HG03159 (cell line): ENCODE measurements at regions not wholly inside any gene's neighbourhood (a gene's known extent, or its start where the extent isn't known, plus 50 kb on each side); places are given as distances from the start of the nearest gene placed in this dataset.

Source experiments
- ATAC-seq: cut with Tn5 transposase; IDR thresholded peaks from one replicate; pipeline ENCODE4 v1.9.1; 2021; ENCODE audit warnings: mild to moderate bottlenecking, moderate library complexity; ENCODE audit not compliant: unreplicated experiment

DNA sequence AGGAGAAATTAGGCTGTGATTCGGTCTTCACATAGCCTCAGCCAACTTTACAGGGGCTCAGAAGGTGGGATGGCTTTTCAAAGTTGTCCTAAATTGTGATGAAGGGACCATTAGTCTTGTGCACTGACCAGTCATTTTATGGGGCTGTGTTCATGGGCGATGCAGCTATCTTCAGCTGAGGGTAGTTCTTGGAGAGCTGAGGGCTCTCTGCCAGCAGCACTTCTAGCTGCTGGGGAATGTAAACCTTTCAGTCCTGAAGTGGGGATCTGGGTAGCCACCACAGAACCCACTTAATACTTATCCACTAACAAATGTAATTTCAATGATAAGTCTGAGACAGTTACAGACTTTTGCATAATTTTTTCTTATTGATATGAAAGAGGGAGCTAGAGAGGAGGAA is 270.6 kb downstream of the AEBP2 start:
- no peak for ATAC-seq

DNA sequence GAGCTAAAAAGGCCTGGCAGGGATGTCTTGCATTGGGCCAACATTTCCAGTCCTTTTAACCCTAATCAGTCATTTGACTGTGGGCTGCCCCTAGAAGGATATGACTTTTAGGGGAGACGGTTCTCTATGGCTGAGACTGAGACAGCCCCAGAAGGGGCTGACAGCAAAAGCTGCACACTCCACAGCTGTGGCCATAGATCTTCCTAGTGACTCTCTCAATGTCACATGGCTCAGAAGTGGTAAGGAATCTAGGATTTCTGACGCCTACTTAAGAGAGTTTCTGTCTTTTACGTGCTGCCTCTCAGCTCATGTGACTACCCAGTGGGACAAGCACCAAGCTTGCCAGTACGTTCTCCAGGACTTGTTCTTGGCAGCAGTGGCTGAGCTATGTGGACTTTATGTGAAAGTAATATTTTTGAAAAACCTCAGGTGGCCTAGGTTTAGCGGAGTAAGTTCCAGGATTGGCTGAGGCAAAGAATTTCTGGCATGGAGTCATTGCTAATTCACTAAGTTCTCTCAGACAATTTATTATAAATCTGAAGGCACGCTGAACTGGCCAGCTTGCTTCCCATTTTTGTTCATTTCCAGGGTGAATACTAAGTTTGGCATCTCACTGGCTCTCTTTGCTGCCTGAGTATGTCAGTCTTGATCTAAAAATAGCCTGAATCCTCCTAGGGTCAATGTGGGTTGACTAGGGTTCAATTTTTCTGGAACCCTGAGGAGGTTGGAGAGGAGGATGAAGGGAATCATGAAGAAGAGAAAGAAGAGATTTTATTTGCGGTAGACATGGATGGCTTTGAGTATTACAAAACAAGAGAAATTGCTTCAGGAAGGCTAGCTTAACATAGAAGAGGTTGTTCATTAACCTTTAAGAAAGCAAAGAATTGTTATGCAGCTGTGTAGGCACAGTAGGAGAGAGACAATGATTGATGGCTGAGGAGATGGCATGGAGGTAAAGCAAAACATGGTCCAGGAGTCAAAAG is 271.8 kb downstream of the AEBP2 start:
- ATAC-seq, result no peak

DNA sequence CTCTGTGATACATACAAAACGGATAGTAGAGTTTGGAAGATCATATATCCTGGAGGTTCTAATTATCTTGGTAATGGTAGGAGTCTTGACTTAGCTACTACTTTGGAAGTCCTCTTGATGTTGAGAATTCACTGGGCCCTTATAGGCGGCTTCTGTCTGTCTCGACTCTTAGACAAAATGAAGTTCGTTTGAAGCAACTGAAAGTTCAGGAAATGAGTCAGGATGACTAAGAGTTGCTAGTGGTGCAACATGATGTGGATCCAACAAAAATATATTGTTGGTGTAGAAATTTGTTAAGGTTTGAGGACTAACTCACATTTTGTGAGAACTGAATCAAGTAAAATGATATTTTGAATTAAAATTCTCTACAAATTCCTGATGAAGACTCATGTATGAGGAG is 272.7 kb downstream of the AEBP2 start:
- no peak for ATAC-seq

DNA sequence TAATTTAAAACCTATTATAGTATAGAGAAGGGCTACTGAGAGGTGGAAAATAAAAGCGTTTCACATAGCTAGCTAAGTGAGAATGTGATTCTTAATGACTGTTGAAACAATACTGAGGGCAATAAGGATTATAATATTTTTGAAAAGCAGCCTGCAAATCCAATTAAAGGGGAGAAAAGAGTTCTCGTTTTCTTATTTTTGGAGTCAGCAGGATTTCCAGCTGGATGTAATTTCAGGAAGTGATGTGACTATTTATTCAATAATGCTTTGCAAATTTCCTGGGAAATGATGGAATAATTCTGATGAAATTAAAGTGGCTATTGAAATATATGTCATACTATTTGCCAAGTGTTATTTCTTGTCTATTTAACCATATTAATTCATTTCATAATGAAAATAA is 279.1 kb downstream of the AEBP2 start:
- ATAC-seq, result no peak

DNA sequence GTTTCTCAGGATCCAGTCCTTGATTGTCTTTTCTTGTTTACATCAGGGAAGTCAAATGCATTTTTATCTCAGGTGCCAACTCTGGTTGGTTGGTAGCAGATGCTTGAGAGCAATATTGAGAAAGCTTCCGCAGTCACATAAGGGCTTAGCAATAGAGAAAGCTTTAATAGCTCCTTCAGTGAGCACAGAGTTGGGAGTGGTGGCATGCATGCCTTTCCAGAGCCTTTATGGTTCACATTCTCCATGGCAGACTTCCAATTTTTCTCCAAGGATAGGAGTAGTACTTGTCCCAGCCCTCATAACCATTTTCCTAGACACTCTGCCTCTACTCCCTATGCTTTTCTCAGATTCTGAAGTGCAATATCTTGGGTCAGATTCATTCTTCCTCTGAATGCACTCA is 280.4 kb downstream of the AEBP2 start:
- no peak for ATAC-seq

DNA sequence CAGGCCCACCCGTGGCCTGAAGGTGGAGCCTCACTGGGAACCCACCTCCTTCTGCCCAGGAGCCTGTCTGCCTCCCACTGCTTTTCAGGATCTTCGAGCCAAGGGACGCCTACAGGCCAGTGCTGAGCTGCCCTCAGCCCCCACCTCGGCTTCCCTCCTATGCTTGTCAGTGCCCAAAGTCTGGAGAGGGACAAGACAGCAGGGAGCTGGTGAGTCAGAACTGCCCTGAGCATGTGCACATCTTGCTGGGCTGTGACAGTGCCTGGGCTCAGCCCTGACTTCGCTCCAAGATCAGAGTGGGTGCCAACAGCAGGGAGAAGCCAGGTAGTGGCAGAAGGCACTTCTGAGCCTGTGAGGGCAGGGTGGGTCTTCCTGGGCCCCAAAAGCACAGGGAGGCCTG is 286.8 kb downstream of the AEBP2 start:
- no peak for ATAC-seq

DNA sequence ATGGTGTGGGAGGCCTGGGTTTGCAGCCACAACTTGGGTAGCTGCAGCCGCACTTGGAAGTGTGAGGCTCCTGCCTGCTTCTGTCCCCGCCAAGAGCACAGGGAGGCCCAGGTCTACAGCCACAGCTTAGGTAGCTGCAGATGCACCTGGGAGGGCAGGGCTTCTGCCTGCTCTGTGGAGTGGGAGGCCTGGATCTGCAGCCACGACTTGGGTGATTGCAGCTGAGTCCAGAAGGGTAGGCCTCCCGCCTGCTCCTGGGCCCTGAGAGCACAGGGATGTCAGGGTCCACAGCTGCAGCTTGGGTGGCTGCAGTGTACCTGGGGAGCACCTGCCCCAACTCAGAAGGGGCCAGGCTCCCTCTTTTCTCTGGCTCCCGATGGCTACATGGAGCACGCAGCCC is 287.3 kb downstream of the AEBP2 start:
- ATAC-seq, result no peak

DNA sequence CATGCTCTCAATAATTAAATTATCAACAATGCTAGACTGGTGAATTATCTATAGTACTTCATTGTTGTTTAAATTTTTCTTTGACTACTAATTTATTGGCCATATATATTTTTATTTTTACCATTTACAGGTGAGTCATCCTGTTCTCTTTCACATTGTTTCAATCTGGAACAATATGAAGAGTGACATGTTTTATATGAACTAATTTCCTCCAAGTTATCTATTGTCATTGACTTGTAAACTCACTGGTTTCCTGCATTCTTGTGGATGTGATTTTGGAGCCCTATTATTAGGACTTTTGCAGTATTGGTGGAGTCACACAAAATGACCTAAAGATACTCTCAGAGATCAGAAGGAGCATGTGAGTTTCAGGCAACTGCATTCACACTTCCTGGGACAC is 297.7 kb downstream of the AEBP2 start:
- ATAC-seq, result no peak

DNA sequence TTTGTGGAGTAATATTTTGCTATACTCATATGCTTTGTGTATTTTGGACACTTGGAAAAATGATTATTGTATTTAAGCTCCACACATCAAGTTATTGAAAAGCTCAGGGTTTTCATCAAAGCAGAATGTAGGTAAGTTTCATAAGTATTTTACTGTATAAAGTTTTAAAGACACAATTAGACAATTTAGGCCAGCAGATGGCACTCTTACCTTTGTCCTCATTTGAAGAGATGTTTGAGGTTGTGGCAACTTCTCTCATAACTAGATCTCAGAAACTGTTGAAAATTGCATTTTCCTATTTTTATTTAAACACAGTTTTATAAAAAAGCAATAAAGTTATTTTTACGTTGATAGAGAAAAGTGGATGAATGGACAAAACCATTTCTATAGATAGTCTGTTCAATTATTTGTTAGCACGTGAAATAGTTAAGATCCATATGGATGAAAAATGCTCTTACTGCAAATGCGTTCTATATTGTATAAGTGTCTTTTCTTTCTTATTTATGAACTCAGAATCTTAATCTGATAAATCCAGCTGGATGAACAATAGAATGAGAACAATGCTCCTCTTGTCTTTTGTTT is 300.0 kb downstream of the AEBP2 start:
- ATAC-seq, result no peak

DNA sequence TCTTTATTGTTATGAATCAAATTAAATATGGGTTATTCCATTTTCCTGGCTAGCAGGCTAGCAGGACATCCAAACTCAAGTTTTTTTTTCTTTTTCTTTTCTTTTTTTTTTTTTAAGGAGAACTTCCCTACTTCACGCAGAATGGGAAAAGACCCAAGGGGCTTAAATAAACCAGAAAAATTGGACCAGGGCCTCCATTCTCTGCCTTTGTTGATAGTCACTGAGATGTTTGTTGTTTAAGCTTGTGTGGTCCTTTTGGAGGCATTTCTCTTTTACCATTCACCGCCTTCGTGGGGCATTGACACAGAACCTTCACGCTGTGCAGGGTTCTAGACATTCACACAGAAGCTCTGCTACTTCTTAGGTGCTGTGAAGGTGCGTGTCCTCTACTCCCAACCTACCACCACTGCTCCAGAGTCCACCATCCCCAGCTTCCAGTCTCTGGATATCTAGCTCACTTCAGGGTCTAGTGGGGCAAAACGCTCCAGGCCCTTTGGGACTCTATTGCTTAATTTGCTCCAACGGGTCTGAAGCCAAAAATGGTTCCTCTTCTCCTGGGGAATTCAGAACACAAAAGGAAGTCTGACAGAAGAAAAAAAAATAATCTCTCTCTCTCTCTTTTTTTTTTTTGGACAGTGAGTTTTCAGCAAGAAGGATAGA is 301.3 kb downstream of the AEBP2 start:
- ATAC-seq, result no peak

DNA sequence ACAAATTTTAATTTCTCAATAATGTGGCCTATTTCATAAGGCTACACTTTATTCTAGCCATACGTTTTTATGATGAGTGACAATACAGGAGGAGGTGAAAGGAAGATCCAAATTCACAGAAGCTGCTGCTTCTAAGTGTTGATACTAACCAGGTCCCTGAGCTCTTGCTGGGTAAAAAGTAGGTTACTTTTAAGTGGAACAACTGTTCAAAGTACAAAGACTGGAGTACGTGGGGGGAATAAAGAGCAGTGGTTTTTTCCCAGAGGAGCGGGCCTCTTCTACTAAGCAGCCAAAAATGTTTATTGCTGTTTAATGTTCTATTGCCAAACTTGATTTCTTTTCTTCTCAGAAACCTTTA is 301.8 kb downstream of the AEBP2 start:
- ATAC-seq, result no peak

DNA sequence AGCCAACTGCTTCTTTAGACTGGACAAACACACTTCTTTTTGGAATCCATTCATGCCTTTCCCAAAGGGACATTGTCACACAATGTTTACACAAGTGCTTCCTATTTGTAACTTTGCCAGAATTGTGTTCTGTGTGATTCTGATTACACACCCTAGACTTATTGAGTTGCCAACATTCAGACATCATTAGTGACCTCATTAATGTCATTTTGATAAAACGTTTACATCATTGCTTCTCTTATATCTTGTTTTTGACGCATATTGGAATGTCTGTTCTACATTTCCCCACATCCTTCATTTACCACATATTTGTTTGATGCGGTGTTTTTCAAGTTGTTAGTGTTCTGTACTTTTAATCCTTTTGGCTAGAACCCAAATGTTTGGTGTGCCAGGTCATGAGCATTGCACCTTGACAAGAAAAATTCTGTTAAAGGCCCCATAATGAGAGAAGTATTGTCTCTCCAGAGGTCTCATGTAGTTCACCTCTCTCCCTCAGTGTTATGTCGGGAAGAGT is 305.5 kb downstream of the AEBP2 start:
- no peak for ATAC-seq

DNA sequence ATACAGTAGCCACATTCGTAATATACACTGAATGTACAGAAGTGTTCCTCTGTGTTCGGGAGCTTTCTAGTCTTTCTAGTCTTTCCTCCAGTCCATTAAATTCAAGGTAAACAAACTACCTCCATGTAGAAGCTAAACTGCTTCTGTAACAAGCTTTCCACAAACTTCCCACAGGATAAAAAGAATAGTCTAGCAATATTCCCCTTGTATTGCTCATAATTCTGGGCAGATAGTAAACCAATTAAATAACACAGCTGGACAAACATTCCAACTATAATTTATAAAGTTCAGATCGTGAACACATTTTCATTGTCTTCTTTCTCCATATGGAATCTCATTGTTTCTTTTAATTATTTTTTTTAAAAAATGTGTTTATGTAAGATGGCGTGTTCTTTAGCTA is 307.2 kb downstream of the AEBP2 start:
- ATAC-seq, result no peak

DNA sequence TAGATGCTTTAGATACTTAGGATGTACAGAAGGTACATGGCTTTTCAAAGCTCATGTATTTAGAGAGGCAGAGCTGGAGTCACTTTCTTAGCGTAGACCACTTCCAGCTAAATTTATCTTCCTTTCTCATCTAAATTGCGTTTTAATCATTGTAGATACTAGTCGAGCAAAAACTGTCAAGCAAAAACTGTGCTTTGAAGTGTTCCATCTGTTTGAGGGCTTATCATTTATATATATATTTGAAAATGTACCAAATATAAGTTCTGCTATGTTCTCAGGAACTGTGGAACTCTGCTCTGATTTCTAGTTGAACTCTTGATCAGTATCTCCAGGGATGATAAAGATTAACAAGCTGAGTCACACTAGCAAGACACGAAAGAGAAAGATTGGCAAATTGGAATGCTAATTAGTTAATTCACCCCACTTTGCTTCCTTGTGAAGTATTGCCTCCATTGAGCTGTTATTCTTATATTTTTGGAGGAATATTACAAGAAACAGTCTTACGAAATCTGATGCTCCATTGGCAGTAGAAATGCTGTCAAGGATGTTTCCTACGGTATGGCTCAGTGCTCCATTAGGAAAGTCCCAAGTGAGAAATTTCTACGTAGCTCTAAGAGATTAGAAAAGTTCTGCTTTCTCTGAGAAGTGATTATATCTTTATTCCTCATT is 310.7 kb downstream of the AEBP2 start:
- no peak for ATAC-seq

DNA sequence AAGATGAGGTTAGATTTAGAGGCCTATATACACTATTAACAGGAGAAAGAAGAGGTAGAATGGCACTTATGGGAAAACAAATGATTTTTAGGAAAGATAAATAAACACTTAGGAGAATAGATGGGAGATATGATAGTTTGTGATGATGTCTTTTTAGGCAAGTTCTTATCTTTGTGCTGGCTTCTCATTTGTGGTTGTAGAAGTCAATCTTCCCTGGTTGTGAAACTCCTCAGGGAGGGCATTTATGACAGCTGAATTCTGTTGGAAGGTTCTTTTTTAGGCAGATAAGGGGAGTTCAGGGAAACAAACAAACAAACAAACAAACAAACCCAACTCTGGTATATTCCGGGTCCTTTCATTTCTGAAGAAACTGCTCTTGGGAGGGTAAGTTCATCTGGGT is 311.8 kb downstream of the AEBP2 start:
- ATAC-seq, result no peak

DNA sequence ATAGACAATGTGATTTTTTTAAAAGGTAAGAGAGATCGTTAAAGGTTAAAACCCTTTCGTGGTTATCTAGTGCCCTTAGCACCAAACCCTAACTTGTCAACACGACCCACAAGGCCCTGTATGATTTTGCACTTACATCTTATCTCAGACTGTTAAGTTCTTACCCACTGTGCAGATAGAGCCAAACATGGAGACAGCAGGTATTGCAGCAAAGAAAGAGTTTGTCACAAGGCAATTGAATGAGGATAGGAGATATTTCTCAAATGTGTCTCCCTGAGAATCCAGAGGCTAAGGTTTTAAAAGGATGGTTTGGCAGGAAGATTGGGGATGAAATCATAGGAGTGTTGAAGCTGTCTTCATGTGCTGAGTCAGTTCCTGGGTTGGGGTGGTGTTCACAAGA is 313.4 kb downstream of the AEBP2 start:
- ATAC-seq, result no peak

DNA sequence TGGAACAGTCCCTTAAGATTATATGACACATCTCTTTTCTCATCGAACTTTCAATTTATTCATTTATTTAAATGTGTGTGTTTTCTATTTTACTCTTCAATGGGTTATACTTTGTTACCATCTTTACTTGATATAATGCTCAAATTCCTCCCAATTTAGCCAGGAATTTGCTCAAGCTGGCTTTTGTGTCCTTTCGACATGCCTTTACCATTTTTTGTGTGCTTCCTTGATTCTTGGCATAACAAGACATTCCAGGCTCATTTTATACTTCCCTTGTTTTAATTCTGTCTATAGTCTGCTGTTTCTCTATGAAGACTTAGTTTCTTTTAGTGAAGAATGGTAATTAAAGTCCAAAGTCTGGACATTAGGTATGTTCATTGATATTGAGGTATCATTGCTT is 315.8 kb downstream of the AEBP2 start:
- no peak for ATAC-seq

DNA sequence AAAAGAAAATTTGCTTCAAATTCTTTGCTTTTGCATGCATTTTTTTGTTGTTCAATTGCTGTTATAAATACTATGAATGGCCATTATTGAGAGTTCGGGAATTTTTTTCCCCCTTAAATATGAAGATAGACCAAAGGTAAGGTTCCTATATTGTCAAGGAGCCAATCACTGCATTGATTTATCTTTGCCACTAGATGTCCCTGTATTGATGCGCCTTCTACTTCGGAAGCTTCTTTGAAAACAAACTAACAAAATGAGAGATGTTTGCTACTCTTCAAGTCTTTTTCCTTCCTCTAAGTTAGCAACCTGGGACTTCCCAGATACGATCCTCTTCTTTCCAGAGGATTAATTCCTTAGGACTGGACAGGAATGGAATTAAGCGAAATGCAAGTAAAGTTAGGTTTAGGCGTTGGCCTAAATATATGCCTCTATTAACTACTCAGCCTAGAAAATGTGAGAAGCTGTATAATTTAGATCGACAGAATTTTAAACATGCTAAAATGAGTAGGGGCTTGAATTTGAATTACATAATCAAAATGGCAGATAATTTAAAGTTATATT is 318.1 kb downstream of the AEBP2 start:
- peak; percentile 65 for ATAC-seq

DNA sequence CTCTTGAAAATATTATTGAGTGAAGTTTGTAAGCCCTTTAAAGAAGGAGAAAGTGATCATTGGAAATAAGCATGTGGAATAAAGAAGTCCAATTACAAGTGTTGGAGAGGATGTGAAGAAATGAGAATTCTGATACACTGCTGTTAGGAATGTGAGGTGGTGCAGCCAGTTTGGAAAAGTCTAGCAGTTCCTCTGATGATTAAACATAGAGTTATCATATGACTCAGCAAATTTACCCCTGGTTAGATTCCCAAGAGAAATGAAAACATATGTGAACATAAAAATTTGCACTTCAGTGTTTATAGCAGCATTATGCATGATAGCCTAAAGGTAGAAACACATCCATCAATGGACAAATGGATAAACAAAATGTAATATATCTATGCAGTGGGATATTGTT is 319.9 kb downstream of the AEBP2 start:
- ATAC-seq, result no peak

DNA sequence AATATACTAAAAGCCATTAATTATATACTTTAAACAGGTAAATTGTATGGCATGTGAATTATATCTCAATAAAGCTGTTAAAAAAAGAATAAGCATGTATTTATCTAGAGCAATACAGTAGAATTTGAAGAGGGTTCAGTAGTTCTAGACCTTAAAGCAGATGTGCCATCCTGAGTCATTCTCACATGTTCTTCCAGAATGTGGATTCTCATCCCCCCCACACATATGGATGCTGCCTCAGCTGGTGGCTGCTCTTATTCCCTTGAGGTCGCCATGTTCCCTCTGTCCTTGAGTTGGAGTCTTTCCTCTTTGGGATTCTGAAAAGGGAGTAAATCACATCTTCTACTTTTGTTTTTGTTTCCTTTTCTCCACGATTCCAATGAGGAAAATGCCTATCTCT is 321.3 kb downstream of the AEBP2 start:
- no peak for ATAC-seq

DNA sequence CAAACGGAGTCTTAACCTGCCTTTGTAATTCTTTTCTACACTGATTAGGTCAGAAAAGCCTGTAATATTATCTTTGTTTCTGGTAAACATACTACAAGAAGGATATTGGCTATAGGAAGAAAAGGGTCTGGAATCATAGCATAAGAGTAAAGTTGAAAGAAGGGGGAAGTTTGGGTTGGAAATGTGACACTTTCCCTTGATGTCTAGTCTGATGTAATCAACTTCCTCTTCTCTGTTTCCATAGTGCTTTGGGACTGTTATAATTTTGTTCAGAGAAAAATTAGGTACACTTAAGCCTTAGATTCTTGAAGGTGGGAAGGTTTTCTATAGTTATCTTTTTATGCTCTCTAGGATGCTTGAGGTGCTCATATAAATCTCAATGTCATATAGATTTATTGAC is 322.2 kb downstream of the AEBP2 start:
- ATAC-seq, result no peak
